ENCODE measurements at regions not wholly inside any gene's neighbourhood (a gene's known extent, or its start where the extent isn't known, plus 50 kb on each side); places are given as distances from the start of the nearest gene placed in this dataset.

GRCh38 chr18:27717816-27718215 is 459.1 kb downstream of the CDH2 start:
- intact Hi-C loops (cut with micrococcal nuclease; ENCODE audit: unreplicated experiment), result no loop called here
- Histone ChIP-seq H3K36me3 (ENCODE audit: low read depth) (no peaks in the 10 kb centered on the region), H2AFZ (no peak overlapping the region), H4K20me1 (ENCODE audit: insufficient read depth) (no peaks in the 10 kb centered on the region), H3K27ac (no peak overlapping the region), H3K4me1 (replicated peaks; ENCODE audit: insufficient read depth) (no peaks in the 10 kb centered on the region), H3K9me2 (ENCODE audit: insufficient read depth) (no peaks in the 10 kb centered on the region), H3K4me2 (no peak overlapping the region), H3K9me3 (ENCODE audit: insufficient read depth, low read depth) (no peaks in the 10 kb centered on the region), H3K79me2 (ENCODE audit: low read depth) (no peaks in the 10 kb centered on the region), H3K27me3 (ENCODE audit: insufficient read depth, low read depth) (no peaks in the 10 kb centered on the region), H3K4me3 (no peak overlapping the region), H3F3A (ENCODE audit: insufficient read depth, low read depth) (no peaks in the 10 kb centered on the region)
- ChIA-PET CTCF (no interaction called here), POLR2A (ENCODE audit: unreplicated experiment) (no interaction called here)
- BruUV-seq (replicated peaks), result no TSS peak
- TF ChIP-seq EZH2 (IDR thresholded peaks at IDR 0.05; ENCODE audit: low read depth), result no peak
- no peak for TF ChIP-seq CTCF (conservative IDR thresholded peaks at IDR 0.05)
- no peak for DNase-seq

DNA sequence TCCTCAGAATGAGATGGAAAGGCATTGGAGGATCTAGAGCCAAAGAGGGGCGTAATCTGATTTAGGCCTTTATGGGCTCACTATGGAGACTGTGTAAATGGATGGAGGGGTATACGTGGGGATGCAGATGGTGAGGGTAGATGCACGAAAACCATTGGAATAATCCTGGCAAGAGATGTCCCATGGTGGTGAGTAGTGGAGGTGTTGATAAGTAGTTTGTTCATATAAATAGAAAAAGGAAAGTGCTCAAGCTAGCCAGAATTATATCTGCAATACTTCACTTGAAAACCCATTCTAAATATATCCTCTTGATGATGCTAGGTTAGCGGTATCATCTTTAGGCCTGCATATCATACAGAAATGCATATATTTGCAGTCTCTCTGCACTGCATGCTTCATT is 459.7 kb downstream of the CDH2 start:
- ChIA-PET CTCF (no interaction called here), POLR2A (ENCODE audit: unreplicated experiment) (no interaction called here)
- Histone ChIP-seq H3K36me3 (ENCODE audit: low read depth) (no peaks in the 10 kb centered on the region), H3K4me3 (no peak overlapping the region), H3K27ac (no peak overlapping the region), H3K4me2 (no peak overlapping the region), H3K9me2 (ENCODE audit: insufficient read depth) (no peaks in the 10 kb centered on the region), H3K9me3 (ENCODE audit: insufficient read depth, low read depth) (no peaks in the 10 kb centered on the region), H2AFZ (no peak overlapping the region), H3K27me3 (ENCODE audit: insufficient read depth, low read depth) (no peaks in the 10 kb centered on the region), H3K4me1 (replicated peaks; ENCODE audit: insufficient read depth) (no peaks in the 10 kb centered on the region), H3F3A (ENCODE audit: insufficient read depth, low read depth) (no peaks in the 10 kb centered on the region), H3K79me2 (ENCODE audit: low read depth) (no peaks in the 10 kb centered on the region), H4K20me1 (ENCODE audit: insufficient read depth) (no peaks in the 10 kb centered on the region)
- TF ChIP-seq CTCF (conservative IDR thresholded peaks at IDR 0.05) (no peak), EZH2 (IDR thresholded peaks at IDR 0.05; ENCODE audit: low read depth) (no peak)
- no peak for DNase-seq
- intact Hi-C loops (cut with micrococcal nuclease; ENCODE audit: unreplicated experiment), result no loop called here
- BruUV-seq (replicated peaks), result no TSS peak

DNA sequence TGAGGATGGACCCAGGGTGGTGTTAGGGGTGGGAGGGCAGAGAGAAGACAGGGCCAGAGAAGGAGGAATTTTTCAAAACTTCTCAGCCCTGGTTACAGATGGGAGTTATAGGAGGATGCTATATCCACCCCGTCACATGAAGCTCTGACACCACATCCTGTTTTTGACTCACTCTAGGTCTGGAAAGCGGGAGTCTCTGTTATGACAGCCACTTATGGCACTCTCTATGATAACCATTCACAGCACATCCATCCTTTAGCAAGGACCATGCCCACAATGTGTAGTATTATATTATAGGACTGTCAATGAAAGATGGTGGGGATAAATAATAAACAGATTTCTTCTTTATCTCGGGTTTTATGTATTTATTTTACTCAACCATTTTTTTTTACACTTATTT is 461.2 kb downstream of the CDH2 start:
- intact Hi-C loops (cut with micrococcal nuclease; ENCODE audit: unreplicated experiment), result no loop called here
- H3K4me2 ChIP-seq, result no peak overlapping the region
- H3K36me3 ChIP-seq (ENCODE audit: low read depth), result no peaks in the 10 kb centered on the region
- no peaks in the 10 kb centered on the region for H3F3A ChIP-seq (ENCODE audit: insufficient read depth, low read depth)
- H3K4me1 ChIP-seq (replicated peaks; ENCODE audit: insufficient read depth), result no peaks in the 10 kb centered on the region
- H2AFZ ChIP-seq, result no peak overlapping the region
- no peaks in the 10 kb centered on the region for H3K9me3 ChIP-seq (ENCODE audit: insufficient read depth, low read depth)
- no peak for DNase-seq
- no peaks in the 10 kb centered on the region for H4K20me1 ChIP-seq (ENCODE audit: insufficient read depth)
- ChIA-PET POLR2A (ENCODE audit: unreplicated experiment) (no interaction called here), CTCF (no interaction called here)
- no peaks in the 10 kb centered on the region for H3K9me2 ChIP-seq (ENCODE audit: insufficient read depth)
- H3K4me3 ChIP-seq, result no peak overlapping the region
- no peaks in the 10 kb centered on the region for H3K27me3 ChIP-seq (ENCODE audit: insufficient read depth, low read depth)
- TF ChIP-seq EZH2 (IDR thresholded peaks at IDR 0.05; ENCODE audit: low read depth), result no peak
- no peak for TF ChIP-seq CTCF (conservative IDR thresholded peaks at IDR 0.05)
- no peaks in the 10 kb centered on the region for H3K79me2 ChIP-seq (ENCODE audit: low read depth)
- no peak overlapping the region for H3K27ac ChIP-seq
- no TSS peak for BruUV-seq (replicated peaks)

All from PC-9 (cell line).